ENCODE measurements at regions not wholly inside any gene's neighbourhood (a gene's known extent, or its start where the extent isn't known, plus 50 kb on each side); places are given as distances from the start of the nearest gene placed in this dataset.

GRCh38 chr18:72940509-72940908 lies 72.7 kb upstream of the NETO1 start:
- DNase-seq = no peak

GRCh38 chr18:72935744-72936143 lies 68.0 kb upstream of the NETO1 start:
- no peak for DNase-seq

- DNase-seq = no peak
These were observed 55.1 kb upstream of the NETO1 start for GRCh38 chr18:72922895-72923294.

Measured in T1000 (cell line).